ENCODE measurements at regions not wholly inside any gene's neighbourhood (a gene's known extent, or its start where the extent isn't known, plus 50 kb on each side); places are given as distances from the start of the nearest gene placed in this dataset.

GRCh38 chr18:45231617-45232016, 383.7 kb upstream of the SLC14A2 start:
- no peak for TF ChIP-seq CTCF (IDR thresholded peaks at IDR 0.05)
- TF ChIP-seq POLR2A (IDR thresholded peaks at IDR 0.05) = no peak

Measured in right lobe of liver (tissue), 4 donors.